PFSK-1 (cell line): ENCODE measurements at regions not wholly inside any gene's neighbourhood (a gene's known extent, or its start where the extent isn't known, plus 50 kb on each side); places are given as distances from the start of the nearest gene placed in this dataset.

Experiments used
- FOXP2 ChIP-seq: optimal IDR thresholded peaks from 2 replicates; pipeline ENCODE3; 2011; ENCODE audit warnings: borderline replicate concordance, control low read depth, inconsistent platforms; ENCODE audit not compliant: insufficient read depth; ENCODE audit errors: extremely low read length, extremely low read depth
- POLR2AphosphoS5 ChIP-seq: IDR thresholded peaks from 2 replicates; pipeline ENCODE4 v1.6.1; 2012; ENCODE audit warnings: low read depth, mild to moderate bottlenecking, control low read depth, low read length, moderate library complexity
- REST ChIP-seq, 2 experiments: IDR thresholded peaks; 2 replicates each; pipeline versions ENCODE4 v1.6.1 to v1.8.0; 2011 to 2012; ENCODE audit warnings: low read depth in 2 of 2, low read length in 2 of 2, control low read depth in 1 of 2, inconsistent platforms in 1 of 2, mild to moderate bottlenecking in 1 of 2, moderate library complexity in 1 of 2; ENCODE audit not compliant: insufficient read depth in 1 of 2
- TAF1 ChIP-seq: IDR thresholded peaks from 2 replicates; pipeline ENCODE4 v1.6.1; 2012; ENCODE audit warnings: low read length, control low read depth, borderline replicate concordance; ENCODE audit not compliant: insufficient read depth

DNA sequence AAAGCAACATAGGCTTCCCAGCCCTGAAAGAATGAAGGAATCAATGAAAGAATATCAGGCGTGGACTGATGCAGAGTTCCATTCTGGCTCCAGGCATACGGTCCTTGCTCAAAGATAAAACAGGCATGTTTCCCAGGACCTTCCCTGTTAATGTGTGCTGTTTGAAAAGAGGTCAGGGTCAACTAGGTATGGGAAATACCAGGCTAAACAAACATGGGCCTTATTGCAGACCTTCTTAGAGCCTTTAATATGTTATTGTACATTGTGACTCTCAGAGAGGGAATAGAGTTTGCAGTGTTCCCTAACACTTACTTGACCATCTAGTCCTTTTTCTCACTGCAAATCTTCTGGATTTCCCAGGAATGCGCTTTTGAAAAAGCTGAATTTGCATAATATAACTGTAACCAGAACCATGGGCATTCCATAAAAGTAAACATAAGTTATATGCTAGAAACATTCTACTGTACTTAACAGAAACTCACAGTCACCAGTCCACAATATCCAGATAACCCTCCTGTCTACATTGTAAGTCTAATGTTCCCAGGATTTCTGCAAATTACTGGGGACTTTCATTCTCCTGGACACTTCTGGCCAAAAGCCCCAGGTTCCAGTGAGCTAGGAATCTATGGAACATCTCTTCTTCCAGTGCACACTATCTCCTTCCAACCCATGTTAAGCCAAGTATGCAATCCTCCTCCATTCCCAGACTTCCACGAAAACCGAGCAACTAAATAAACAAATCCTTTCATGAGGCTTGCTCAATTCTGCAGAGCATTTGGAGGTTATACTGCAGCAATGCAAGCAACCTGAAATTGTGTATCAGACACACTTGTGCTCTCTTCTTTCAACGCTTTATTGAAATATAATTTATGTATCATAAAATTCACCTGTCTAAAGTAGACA lies 486.6 kb downstream of the SETD4 start:
- TF ChIP-seq TAF1 (no peak), REST (IDR thresholded peaks at IDR 0.05; ENCODE audit: insufficient read depth in 1 of 2, low read depth in 2 of 2, low read length in 2 of 2) (no peak), POLR2AphosphoS5 (no peak), FOXP2 (no peak)
